Karpas-422 (cell line): ENCODE measurements at regions not wholly inside any gene's neighbourhood (a gene's known extent, or its start where the extent isn't known, plus 50 kb on each side); places are given as distances from the start of the nearest gene placed in this dataset.
"Not testable (repeated sequence)": the region's sequence is repeated elsewhere in the genome, so short reads cannot be mapped to it uniquely, and the experiment has no call there.

Experiments
- DNase-seq: peaks from one replicate; pipeline ENCODE4 v3.0.0-alpha.2; 2015
- H2AFZ ChIP-seq: fragments of 200-600 bp; sonication (generic); 2 replicates; pipeline ENCODE4 v1.6.1; 2014; ENCODE audit warnings: antibody characterized with exemption, low read length, mixed read lengths
- H3K27ac ChIP-seq: fragments of 200-600 bp; sonication (generic); 2 replicates; pipeline ENCODE4 v1.5.1; 2014; ENCODE audit warnings: mild to moderate bottlenecking, low read length, moderate library complexity
- H3K27me3 ChIP-seq: fragments of 200-600 bp; sonication (generic); 2 replicates; pipeline ENCODE4 v1.6.1; 2014; ENCODE audit warnings: low read length, mixed read lengths
- H3K36me3 ChIP-seq: fragments of 200-600 bp; sonication (generic); 2 replicates; pipeline ENCODE4 v1.6.1; 2014; ENCODE audit warnings: low read length, mixed read lengths; ENCODE audit not compliant: insufficient read depth
- H3K4me1 ChIP-seq: fragments of 200-600 bp; sonication (generic); 2 replicates; pipeline ENCODE4 v1.6.1; 2014; ENCODE audit warnings: mild to moderate bottlenecking, low read length, mixed read lengths
- H3K4me2 ChIP-seq: fragments of 200-600 bp; sonication (generic); 2 replicates; pipeline ENCODE4 v1.6.1; 2014; ENCODE audit warnings: low read length, low read depth, mild to moderate bottlenecking; ENCODE audit not compliant: poor library complexity, severe bottlenecking
- H3K4me3 ChIP-seq: fragments of 200-600 bp; sonication (generic); 2 replicates; pipeline ENCODE4 v1.5.1; 2014; ENCODE audit warnings: mild to moderate bottlenecking, antibody characterized with exemption, low read length, mixed read lengths
- H3K79me2 ChIP-seq: fragments of 200-600 bp; sonication (generic); 2 replicates; pipeline ENCODE4 v1.6.1; 2014; ENCODE audit warnings: mild to moderate bottlenecking, low read length, mixed read lengths
- H3K9ac ChIP-seq: fragments of 200-600 bp; sonication (generic); 2 replicates; pipeline ENCODE4 v1.6.0; 2014; ENCODE audit warnings: low read length
- H3K9me2 ChIP-seq: fragments of 200-600 bp; sonication (generic), shearing (Covaris generic); replicated peaks from 2 replicates; pipeline ENCODE4 v1.6.0; 2014; ENCODE audit warnings: mild to moderate bottlenecking, low read length, moderate library complexity; ENCODE audit not compliant: insufficient read depth
- H3K9me3 ChIP-seq: fragments of 300-700, 200-600 bp; sonication (generic); 2 replicates; pipeline ENCODE4 v1.6.1; 2014; ENCODE audit warnings: low read length, mixed read lengths
- H4K20me1 ChIP-seq: fragments of 200-600 bp; sonication (generic); 2 replicates; pipeline ENCODE4 v1.6.1; 2014; ENCODE audit warnings: mild to moderate bottlenecking, antibody characterized with exemption, low read length, low read depth; ENCODE audit not compliant: insufficient read depth

GRCh38 chr10:61020420-61021158 is 76.6 kb upstream of the RHOBTB1 start:
- Histone ChIP-seq H3K9me3 (no peaks in the 10 kb centered on the region), H3K9ac (no peak overlapping the region), H3K4me3 (no peak overlapping the region), H3K4me1 (no peaks in the 10 kb centered on the region), H3K79me2 (no peaks in the 10 kb centered on the region), H2AFZ (no peak overlapping the region), H3K9me2 (no peaks in the 10 kb centered on the region), H3K27me3 (no peaks in the 10 kb centered on the region), H3K4me2 (no peak overlapping the region), H3K36me3 (no peaks in the 10 kb centered on the region), H3K27ac (no peak overlapping the region), H4K20me1 (no peaks in the 10 kb centered on the region)
- no peak for DNase-seq

GRCh38 chr10:61018146-61018545 is 74.2 kb upstream of the RHOBTB1 start:
- Histone ChIP-seq H3K27me3 (no peaks in the 10 kb centered on the region), H3K4me1 (no peaks in the 10 kb centered on the region), H4K20me1 (no peaks in the 10 kb centered on the region), H2AFZ (no peak overlapping the region), H3K27ac (no peak overlapping the region), H3K36me3 (no peaks in the 10 kb centered on the region), H3K9me2 (no peaks in the 10 kb centered on the region), H3K9ac (no peak overlapping the region), H3K79me2 (no peaks in the 10 kb centered on the region), H3K4me3 (no peak overlapping the region), H3K4me2 (no peak overlapping the region), H3K9me3 (no peaks in the 10 kb centered on the region)
- DNase-seq: no peak

- Histone ChIP-seq H3K27me3 (no peaks in the 10 kb centered on the region), H3K9me2 (no peaks in the 10 kb centered on the region), H3K4me1 (no peaks in the 10 kb centered on the region), H3K36me3 (no peaks in the 10 kb centered on the region), H3K9me3 (no peaks in the 10 kb centered on the region), H3K27ac (no peak overlapping the region), H3K9ac (no peak overlapping the region), H4K20me1 (no peaks in the 10 kb centered on the region), H3K4me3 (no peak overlapping the region), H2AFZ (no peak overlapping the region), H3K79me2 (no peaks in the 10 kb centered on the region), H3K4me2 (no peak overlapping the region)
- DNase-seq: no peak
Measured at GRCh38 chr10:61016630-61017029, 72.6 kb upstream of the RHOBTB1 start.

- no peaks in the 10 kb centered on the region for H3K9me3 ChIP-seq
- no peaks in the 10 kb centered on the region for H4K20me1 ChIP-seq
- H3K4me2 ChIP-seq: no peak overlapping the region
- no peak overlapping the region for H3K27ac ChIP-seq
- no peaks in the 10 kb centered on the region for H3K79me2 ChIP-seq
- H3K9ac ChIP-seq: no peak overlapping the region
- no peak overlapping the region for H3K4me3 ChIP-seq
- no peak overlapping the region for H2AFZ ChIP-seq
- H3K9me2 ChIP-seq: no peaks in the 10 kb centered on the region
- H3K27me3 ChIP-seq: no peaks in the 10 kb centered on the region
- H3K36me3 ChIP-seq: no peaks in the 10 kb centered on the region
- H3K4me1 ChIP-seq: no peaks in the 10 kb centered on the region
- no peak for DNase-seq
Measured at GRCh38 chr10:61016007-61016406, 72.0 kb upstream of the RHOBTB1 start.

GRCh38 chr10:61010863-61011262 is 66.9 kb upstream of the RHOBTB1 start:
- Histone ChIP-seq H3K9me3 (no peaks in the 10 kb centered on the region), H3K4me1 (no peaks in the 10 kb centered on the region), H3K9me2 (no peaks in the 10 kb centered on the region), H3K27me3 (no peaks in the 10 kb centered on the region), H3K36me3 (no peaks in the 10 kb centered on the region), H4K20me1 (no peaks in the 10 kb centered on the region), H3K79me2 (no peaks in the 10 kb centered on the region), H3K4me3 (no peak overlapping the region), H2AFZ (no peak overlapping the region), H3K4me2 (no peak overlapping the region), H3K27ac (no peak overlapping the region), H3K9ac (no peak overlapping the region)
- DNase-seq: no peak

GRCh38 chr10:61003069-61003468 is 59.1 kb upstream of the RHOBTB1 start:
- H2AFZ ChIP-seq, H3K4me3 ChIP-seq, H3K27ac ChIP-seq: not testable (repeated sequence)

GRCh38 chr10:61001731-61002122 is 57.7 kb upstream of the RHOBTB1 start:
- Histone ChIP-seq H2AFZ (no peak overlapping the region), H3K4me3 (no peak overlapping the region), H3K9me2 (no peaks in the 10 kb centered on the region), H4K20me1 (no peaks in the 10 kb centered on the region), H3K9me3 (no peaks in the 10 kb centered on the region), H3K36me3 (no peaks in the 10 kb centered on the region), H3K9ac (no peak overlapping the region), H3K79me2 (no peaks in the 10 kb centered on the region), H3K27ac (no peak overlapping the region), H3K4me1 (no peaks in the 10 kb centered on the region), H3K4me2 (no peak overlapping the region), H3K27me3 (no peaks in the 10 kb centered on the region)
- no peak for DNase-seq

More at GRCh38 chr10:61003069-61003468, 59.1 kb upstream of the RHOBTB1 start:
- H4K20me1 ChIP-seq, H3K36me3 ChIP-seq, H3K27me3 ChIP-seq, H3K9me2 ChIP-seq, H3K4me1 ChIP-seq, H3K4me2 ChIP-seq, H3K9ac ChIP-seq, H3K79me2 ChIP-seq, DNase-seq, H3K9me3 ChIP-seq: not testable (repeated sequence)

- H3K4me1 ChIP-seq: no peaks in the 10 kb centered on the region
- H3K4me2 ChIP-seq: no peak overlapping the region
- no peak for DNase-seq
- H3K27me3 ChIP-seq: no peaks in the 10 kb centered on the region
- H3K79me2 ChIP-seq: no peaks in the 10 kb centered on the region
- H3K9ac ChIP-seq: no peak overlapping the region
- H3K27ac ChIP-seq: no peak overlapping the region
- H4K20me1 ChIP-seq: no peaks in the 10 kb centered on the region
- H2AFZ ChIP-seq: no peak overlapping the region
- H3K9me3 ChIP-seq: no peaks in the 10 kb centered on the region
- H3K4me3 ChIP-seq: no peak overlapping the region
- H3K9me2 ChIP-seq: no peaks in the 10 kb centered on the region
- no peaks in the 10 kb centered on the region for H3K36me3 ChIP-seq
Measured at GRCh38 chr10:61000769-61001730, 57.1 kb upstream of the RHOBTB1 start.
